ENCODE measurements at regions not wholly inside any gene's neighbourhood (a gene's known extent, or its start where the extent isn't known, plus 50 kb on each side); places are given as distances from the start of the nearest gene placed in this dataset.

DNA sequence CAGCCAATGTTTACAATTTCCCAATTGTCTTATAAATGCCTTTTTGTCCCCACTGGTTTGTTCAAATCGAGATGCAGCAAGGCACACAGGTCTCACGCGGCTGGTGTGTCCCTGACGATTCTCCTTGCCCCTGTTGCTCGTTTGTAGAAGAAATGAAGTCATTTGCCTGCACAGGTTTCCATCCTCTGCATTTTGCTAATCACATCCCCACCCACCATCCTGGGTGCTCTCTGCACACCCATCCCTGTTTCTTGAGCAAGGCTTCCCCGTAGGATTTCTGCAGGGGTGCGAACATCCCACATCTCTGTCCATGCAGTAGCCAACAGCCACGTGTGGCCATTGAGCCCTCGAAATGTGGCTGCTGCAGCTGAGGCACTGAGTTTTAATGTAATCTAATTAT, 59.8 kb upstream of the SOX1 start:
- TF ChIP-seq EZH2 (IDR thresholded peaks at IDR 0.05; ENCODE audit: borderline replicate concordance, low read depth, low read length, poor library complexity, severe bottlenecking), result no peak
- TF ChIP-seq, protein P1, sequence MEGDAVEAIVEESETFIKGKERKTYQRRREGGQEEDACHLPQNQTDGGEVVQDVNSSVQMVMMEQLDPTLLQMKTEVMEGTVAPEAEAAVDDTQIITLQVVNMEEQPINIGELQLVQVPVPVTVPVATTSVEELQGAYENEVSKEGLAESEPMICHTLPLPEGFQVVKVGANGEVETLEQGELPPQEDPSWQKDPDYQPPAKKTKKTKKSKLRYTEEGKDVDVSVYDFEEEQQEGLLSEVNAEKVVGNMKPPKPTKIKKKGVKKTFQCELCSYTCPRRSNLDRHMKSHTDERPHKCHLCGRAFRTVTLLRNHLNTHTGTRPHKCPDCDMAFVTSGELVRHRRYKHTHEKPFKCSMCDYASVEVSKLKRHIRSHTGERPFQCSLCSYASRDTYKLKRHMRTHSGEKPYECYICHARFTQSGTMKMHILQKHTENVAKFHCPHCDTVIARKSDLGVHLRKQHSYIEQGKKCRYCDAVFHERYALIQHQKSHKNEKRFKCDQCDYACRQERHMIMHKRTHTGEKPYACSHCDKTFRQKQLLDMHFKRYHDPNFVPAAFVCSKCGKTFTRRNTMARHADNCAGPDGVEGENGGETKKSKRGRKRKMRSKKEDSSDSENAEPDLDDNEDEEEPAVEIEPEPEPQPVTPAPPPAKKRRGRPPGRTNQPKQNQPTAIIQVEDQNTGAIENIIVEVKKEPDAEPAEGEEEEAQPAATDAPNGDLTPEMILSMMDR (conservative IDR thresholded peaks at IDR 0.05; ENCODE audit: low read depth, low read length), result no peak
- CTCF ChIA-PET, result no interaction called here
- Histone ChIP-seq H3K4me1 (ENCODE audit: insufficient read depth, low read length, poor library complexity, severe bottlenecking) (no peaks in the 10 kb centered on the region), H3K36me3 (ENCODE audit: insufficient read depth, low read length, poor library complexity, severe bottlenecking) (no peaks in the 10 kb centered on the region), H3K4me3 (ENCODE audit: low read depth, low read length, poor library complexity, severe bottlenecking) (no peak overlapping the region), H3K27me3 (replicated peaks; ENCODE audit: insufficient read depth, low read depth, low read length, poor library complexity) (peaks cover 5% of the 10 kb centered on the region), H3K27ac (ENCODE audit: low read depth, low read length, poor library complexity, severe bottlenecking) (no peak overlapping the region), H3K9me3 (ENCODE audit: low read depth, low read length, poor library complexity, severe bottlenecking) (no peaks in the 10 kb centered on the region)
- intact Hi-C loops (cut with micrococcal nuclease; ENCODE audit: unreplicated experiment), result no loop called here
- POLR2A ChIA-PET (ENCODE audit: low non-redundant PET), result no interaction called here
- DNase-seq (ENCODE audit: low spot score), result no peak
- no TSS peak for BruUV-seq (replicated peaks)

DNA sequence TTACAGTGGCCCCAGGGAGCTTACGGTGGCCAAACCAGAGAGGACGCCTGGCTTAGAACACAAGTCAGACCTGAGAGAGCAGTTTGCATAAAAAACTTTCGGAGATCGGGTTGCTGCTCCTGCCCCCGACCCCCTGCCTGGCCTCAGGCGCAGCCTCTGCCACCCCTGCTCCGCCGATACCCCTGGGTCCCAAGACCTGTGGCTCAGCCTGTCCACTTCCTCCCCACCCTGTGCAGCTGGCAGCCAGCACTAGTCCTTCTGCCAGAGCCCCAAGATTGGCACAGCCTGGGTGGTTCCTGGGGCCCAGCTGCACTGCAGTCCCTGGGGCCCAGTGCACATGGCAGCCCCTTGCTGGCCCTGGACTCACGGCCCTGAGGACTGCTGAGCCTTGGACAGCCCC, 56.2 kb upstream of the SOX1 start:
- no peak for TF ChIP-seq EZH2 (IDR thresholded peaks at IDR 0.05; ENCODE audit: borderline replicate concordance, low read depth, low read length, poor library complexity, severe bottlenecking)
- TF ChIP-seq, protein P1 (conservative IDR thresholded peaks at IDR 0.05; ENCODE audit: low read depth, low read length), result no peak
- Histone ChIP-seq H3K4me1 (ENCODE audit: insufficient read depth, low read length, poor library complexity, severe bottlenecking) (no peaks in the 10 kb centered on the region), H3K4me3 (ENCODE audit: low read depth, low read length, poor library complexity, severe bottlenecking) (no peak overlapping the region), H3K36me3 (ENCODE audit: insufficient read depth, low read length, poor library complexity, severe bottlenecking) (no peaks in the 10 kb centered on the region), H3K27ac (ENCODE audit: low read depth, low read length, poor library complexity, severe bottlenecking) (no peak overlapping the region), H3K9me3 (ENCODE audit: low read depth, low read length, poor library complexity, severe bottlenecking) (no peaks in the 10 kb centered on the region), H3K27me3 (replicated peaks; ENCODE audit: insufficient read depth, low read depth, low read length, poor library complexity) (peaks cover 5% of the 10 kb centered on the region)
- no TSS peak for BruUV-seq (replicated peaks)
- intact Hi-C loops (cut with micrococcal nuclease; ENCODE audit: unreplicated experiment), result no loop called here
- CTCF ChIA-PET, result no interaction called here
- no peak for DNase-seq (ENCODE audit: low spot score)
- POLR2A ChIA-PET (ENCODE audit: low non-redundant PET), result no interaction called here

DNA sequence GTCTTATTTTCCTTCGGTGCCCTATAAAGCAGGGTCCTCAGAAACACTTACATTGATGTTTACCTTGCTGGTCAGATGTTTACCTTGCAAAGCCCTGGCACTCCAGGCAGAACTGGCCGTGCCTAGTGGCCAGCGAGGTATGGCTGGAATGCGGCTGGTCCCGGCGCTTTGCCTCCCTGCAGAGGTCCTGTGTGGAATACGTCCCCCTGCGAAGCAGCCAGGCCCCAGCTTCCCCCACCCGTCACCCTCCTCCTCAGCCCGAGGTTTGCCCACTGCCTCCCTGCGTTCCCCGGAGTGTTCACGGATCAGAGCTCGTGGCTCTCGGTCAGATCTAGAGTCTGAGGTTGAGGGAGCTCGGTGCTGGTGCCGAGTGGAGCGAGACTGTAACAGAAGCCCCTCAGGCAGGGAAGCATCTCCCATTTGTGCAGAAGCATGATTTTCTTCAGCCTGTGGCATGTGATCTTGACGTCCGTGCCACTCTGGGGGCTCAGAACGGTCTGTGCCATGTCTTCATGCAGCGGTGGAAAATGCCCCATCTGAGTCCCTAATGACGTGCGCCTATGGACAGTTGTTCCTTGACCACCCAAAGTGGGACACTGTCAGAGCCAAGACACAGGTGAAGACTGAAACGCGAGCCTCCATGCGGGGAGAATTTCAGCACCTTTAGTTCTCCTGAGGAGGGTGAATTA, 54.8 kb upstream of the SOX1 start:
- Histone ChIP-seq H3K4me1 (ENCODE audit: insufficient read depth, low read length, poor library complexity, severe bottlenecking) (no peaks in the 10 kb centered on the region), H3K27ac (ENCODE audit: low read depth, low read length, poor library complexity, severe bottlenecking) (no peak overlapping the region), H3K36me3 (ENCODE audit: insufficient read depth, low read length, poor library complexity, severe bottlenecking) (no peaks in the 10 kb centered on the region), H3K9me3 (ENCODE audit: low read depth, low read length, poor library complexity, severe bottlenecking) (no peaks in the 10 kb centered on the region), H3K4me3 (ENCODE audit: low read depth, low read length, poor library complexity, severe bottlenecking) (no peak overlapping the region), H3K27me3 (replicated peaks; ENCODE audit: insufficient read depth, low read depth, low read length, poor library complexity) (peaks cover 5% of the 10 kb centered on the region)
- intact Hi-C loops (cut with micrococcal nuclease; ENCODE audit: unreplicated experiment), result no loop called here
- CTCF ChIA-PET, result no interaction called here
- BruUV-seq (replicated peaks), result no TSS peak
- no peak for DNase-seq (ENCODE audit: low spot score)
- POLR2A ChIA-PET (ENCODE audit: low non-redundant PET), result no interaction called here
- TF ChIP-seq, protein P1 (conservative IDR thresholded peaks at IDR 0.05; ENCODE audit: low read depth, low read length), result no peak
- no peak for TF ChIP-seq EZH2 (IDR thresholded peaks at IDR 0.05; ENCODE audit: borderline replicate concordance, low read depth, low read length, poor library complexity, severe bottlenecking)

All from A673 (cell line).